HG02852 (cell line): ENCODE measurements at regions not wholly inside any gene's neighbourhood (a gene's known extent, or its start where the extent isn't known, plus 50 kb on each side); places are given as distances from the start of the nearest gene placed in this dataset.

Experiments
- ATAC-seq: cut with Tn5 transposase; IDR thresholded peaks from one replicate; pipeline ENCODE4 v1.9.1; 2021; ENCODE audit warnings: mild to moderate bottlenecking, moderate library complexity; ENCODE audit not compliant: unreplicated experiment

DNA sequence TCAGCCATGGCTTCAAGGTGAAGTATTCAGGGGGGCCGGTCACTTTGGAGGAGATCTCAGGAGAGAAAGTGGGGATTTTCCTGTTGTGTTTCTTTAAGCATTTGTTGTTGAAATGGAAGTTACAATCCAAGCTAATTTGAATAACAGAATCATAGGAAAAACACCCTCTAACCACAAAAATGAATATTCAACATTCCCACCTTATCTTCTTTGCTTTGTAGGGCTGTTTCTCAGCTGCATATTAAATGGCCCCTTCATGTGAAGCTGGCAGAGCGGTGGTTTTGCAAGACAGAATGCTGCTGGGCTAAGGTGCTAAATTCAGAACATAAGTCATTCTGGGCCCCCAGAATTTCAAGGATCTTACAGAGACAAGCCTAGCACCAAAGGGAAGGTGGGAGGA is 279.0 kb downstream of the RRAGC start:
- ATAC-seq = no peak

- no peak for ATAC-seq
These were observed 280.5 kb downstream of the RRAGC start for GRCh38 chr1:38579056-38579455.

DNA sequence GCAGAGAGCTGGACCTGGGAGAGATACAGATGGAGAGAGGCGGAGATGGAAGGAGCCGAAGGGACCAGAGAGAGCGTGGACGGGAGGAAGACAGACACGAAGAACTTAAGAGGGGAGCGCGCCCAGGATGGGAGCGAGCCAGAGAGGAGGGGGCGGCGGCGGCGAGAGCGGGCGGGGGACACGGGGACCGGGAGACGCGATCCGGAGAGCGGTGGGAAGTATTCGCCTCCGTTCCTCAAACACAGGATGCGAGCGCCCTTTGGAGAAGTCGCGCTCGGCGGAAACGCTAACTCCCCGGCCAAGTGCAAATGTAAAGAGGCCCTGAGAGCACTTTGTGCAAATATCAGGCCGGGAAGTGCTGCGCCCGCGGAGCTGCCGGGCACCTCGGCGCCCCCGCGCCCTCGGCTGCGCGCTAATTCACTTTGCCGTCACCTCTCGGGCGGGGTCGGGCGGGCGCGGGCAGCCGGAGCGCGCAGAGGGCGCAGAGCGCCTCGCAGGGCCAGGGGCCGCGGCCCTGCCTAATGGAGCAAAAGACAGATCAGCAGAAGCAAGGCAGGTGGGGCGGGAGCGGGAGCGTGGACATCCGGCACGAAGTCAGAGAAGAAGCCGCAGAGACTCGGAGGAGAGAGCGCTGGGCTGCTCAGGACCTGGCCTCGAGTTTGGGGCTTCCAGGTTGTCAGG is 281.2 kb downstream of the RRAGC start:
- ATAC-seq = no peak

- no peak for ATAC-seq
These were observed 281.7 kb downstream of the RRAGC start for GRCh38 chr1:38577937-38578270.

DNA sequence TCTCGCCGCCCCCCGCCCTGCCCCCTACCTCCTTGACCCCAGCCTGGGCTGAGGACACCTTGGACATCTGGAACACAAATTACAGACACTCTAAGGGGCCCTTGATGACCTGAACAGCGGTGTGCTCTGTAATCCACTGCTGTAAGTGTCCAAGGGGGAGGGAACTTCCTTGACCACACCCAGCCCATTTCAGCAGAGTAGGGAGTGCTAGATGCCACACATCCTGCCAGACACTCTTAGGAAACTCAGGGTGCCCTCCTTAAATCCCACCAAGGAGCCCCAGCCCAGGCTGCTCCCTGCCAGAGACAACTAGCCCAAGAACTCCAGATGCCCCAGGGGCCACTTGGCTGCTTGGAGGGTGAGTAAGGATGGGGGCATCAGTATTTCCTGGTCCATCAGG is 282.2 kb downstream of the RRAGC start:
- no peak for ATAC-seq

GRCh38 chr1:38576241-38576640 is 283.3 kb downstream of the RRAGC start:
- ATAC-seq = no peak

- no peak for ATAC-seq
These were observed 287.8 kb downstream of the RRAGC start for GRCh38 chr1:38571726-38572125.

GRCh38 chr1:38570657-38570975 is 289.0 kb downstream of the RRAGC start:
- ATAC-seq = no peak

DNA sequence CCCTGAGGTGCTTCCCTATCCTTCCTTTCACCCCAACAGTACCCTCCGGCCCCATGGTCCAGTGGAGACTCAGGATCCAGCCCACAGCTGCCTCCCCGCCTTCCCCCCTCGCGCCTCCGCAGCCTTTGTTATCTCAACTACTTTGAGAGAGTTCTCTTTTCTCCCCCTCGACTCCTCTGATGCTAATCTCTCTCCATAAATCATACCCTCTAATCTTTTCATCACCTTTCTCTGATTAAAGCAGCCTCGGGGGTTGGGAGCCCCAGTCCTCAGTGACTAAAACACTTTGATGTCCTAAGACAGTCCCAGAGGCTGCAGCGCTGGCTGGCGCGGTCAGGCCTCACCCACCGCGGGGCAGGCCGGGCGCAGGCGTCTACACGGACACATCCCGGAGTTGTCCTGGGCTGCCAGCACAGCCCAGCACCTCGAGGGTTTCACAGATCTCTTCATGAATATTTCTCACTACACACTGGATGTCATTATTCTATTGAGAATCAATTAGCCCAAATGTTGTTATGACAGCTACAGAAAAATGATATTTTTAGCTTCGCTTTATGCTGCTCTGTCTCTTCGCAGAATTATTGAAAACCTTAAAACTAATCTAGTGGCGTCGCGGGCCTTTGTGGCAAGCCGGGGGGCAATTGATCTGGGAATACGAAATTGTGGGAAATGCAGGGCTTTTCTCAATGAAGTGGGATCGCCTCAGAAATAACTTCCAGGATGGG is 289.5 kb downstream of the RRAGC start:
- ATAC-seq = no peak

DNA sequence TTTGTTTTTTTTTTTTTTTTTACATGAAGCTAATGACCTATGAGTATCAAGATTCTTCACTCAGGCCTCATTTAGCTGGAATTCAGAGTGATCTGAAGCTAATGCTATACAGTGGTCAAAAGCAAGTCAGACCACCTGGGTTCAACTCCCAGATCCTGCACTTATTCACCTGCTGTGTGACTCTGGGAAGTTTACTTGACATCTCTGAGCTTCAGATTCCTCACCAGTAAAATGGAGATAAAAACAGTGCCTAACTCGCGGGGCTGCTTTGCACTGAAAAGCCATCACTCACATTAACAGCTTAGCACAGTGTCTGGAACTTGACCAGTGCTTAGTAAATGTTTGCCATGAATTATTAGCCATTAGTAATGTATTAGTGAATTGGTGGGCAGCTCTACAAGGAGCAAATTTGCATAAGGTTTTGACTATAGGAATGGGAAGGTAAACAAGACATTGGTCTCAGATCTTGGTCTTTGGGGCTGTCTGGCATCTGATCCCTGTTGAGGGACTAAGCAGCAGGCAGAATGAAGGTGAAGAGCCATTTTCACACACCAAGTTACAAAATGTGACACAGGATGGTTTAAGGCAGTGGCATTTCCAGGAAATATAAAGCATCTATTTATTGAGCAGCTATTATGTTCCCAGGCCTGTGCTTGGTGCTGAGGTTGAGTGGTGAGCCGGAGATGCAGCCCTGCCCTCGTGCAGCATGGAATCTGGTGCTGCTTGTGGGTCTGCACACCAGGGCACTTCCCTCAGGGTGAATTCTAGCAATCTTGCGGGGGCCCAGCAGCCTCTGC is 291.3 kb downstream of the RRAGC start:
- no peak for ATAC-seq

- no peak for ATAC-seq
These were observed 292.2 kb downstream of the RRAGC start for GRCh38 chr1:38567401-38567800.

- no peak for ATAC-seq
These were observed 294.5 kb downstream of the RRAGC start for GRCh38 chr1:38565020-38565491.

- no peak for ATAC-seq
These were observed 295.4 kb downstream of the RRAGC start for GRCh38 chr1:38563942-38564735.

DNA sequence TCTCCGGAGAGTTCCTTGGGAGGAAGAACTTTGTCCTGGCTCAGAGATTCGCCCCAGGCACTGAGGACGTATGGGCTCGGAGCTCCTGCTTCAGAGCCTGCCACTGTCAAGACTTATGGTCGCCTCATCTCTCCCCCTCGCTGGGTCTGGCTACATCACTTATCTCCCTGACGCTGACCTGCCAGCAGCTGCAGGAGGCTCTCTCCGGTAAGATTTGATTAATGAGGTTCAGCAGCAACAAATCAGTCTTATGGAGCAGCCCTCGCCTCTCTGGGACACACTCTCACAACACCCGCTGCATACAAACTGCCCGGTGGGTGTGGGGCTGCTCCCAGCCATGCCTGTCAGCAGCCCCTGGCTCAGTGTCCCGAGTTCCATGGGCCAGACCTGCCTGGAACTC is 297.8 kb downstream of the RRAGC start:
- ATAC-seq = no peak

GRCh38 chr1:38561110-38561509 is 298.5 kb downstream of the RRAGC start:
- no peak for ATAC-seq

GRCh38 chr1:38560457-38560856 is 299.1 kb downstream of the RRAGC start:
- no peak for ATAC-seq

DNA sequence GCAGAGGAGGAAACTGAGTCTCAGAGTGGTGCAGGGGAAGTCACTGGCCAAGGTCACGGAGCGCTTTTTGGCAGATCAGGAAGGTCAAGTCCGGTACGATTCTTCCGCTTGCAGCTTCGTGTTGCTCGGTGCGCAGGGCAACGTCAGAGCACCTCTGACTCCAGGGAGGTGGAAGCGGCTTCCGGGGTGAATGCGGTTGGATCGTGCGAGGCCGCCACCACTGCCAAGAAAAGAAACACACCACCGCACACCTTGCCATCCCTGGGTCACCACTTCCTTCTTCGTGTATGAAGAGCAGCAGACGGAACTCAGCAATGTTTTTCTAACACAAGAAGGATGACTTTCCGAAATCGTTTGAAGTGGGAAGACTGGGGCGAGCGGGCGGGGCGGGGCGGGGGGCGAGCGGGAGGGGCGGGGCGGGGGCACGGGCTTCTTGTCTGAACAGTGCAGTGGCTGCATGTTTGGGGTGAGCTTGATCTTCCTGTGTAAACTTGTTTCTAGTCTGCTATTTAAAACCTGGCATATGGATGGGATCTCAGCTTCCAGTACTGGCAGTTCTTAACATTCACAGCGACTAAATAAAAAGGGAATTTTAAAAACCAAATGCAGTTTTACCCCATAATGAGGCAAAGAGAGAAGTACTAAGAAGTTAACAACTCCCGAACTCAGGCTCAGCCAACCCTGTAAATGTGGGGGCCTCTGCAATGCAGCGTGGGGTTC is 300.0 kb downstream of the RRAGC start:
- ATAC-seq = peak; percentile 68

DNA sequence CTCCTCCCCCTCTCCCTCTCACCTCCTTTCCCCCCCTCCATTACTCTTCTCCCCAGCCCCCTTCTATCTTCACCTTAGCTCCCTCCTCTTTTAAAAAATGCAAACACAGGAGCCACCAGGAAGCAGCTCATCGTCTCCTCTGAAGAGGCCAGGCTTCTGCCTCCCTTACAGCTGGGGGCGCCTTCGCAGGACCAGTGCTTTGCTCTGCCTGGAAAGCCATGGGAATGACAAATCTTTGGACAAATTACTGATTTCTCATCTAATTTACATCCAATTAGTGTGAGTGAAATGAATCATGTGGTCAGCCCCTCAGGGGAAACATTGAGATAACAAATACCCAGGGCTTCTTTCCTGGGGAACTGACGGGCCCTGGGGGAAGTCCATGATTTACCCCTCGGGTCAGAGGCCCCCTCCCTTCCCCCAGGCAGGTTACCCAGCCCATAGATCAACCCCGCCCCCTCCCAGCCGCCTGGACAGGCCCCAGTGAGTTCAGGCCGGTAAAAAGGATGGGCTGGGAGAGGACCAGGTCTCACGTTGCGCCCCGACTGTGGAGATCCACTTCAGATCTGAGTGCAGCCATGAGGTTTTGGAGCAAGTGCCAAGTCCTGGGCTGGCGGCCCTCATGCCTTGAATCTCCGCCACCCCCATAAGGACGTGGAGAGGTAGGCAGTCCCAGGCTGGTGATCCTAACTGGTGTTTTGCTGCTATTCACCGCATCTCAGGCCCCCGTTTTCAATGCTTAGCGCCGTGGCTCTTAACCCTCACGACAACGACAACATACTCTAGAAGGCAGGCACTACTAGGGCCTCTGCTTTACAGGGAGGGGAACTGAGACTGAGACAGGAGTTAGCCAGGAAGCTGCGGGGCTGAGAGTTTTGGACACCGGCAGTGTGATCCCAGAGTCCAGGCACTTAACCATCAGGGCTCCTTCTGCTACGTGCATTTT is 300.8 kb downstream of the RRAGC start:
- peak; percentile 34 for ATAC-seq

DNA sequence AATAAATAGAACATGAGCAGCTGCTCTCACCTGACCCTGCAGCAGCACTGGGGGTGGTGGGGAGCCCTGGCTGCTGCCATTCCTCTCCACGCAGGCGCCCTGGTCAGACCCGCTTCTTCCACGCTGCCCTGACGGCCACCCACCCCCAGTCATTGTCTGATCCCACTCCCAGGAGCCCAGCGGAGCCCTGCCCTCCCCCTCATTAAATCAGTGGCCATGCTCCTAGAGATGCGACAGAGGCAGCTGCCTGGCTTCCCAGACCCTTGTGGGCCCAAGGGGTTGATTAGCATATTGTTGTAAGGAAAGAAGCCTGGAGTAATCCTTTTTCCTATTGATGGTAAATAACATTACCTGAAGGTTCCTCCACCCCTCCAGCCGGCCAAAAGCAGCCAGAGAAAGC is 301.5 kb downstream of the RRAGC start:
- ATAC-seq = no peak
